ENCODE measurements at regions not wholly inside any gene's neighbourhood (a gene's known extent, or its start where the extent isn't known, plus 50 kb on each side); places are given as distances from the start of the nearest gene placed in this dataset.

DNA sequence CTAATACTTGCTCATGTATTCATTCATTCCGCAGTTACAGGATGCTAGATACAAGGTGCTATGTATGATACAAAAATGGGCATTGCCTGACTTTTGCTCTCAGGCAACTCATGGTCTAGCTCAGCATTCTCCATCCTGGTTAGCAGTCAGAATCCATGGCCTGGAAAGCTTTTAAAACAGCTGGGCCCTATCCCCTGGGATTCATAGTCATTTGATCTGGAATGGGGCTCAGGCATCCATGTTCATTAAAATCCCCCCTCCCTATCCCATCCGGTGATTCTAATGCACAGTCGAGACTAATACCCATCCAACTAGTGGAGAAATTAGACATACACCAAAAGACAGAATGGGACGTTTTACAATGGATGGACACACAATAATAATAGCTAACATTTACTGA, 104.1 kb upstream of the TMEM132E start:
- TF ChIP-seq EZH2 (IDR thresholded peaks at IDR 0.05; ENCODE audit: low read depth) = no peak
- TF ChIP-seq, protein P1, sequence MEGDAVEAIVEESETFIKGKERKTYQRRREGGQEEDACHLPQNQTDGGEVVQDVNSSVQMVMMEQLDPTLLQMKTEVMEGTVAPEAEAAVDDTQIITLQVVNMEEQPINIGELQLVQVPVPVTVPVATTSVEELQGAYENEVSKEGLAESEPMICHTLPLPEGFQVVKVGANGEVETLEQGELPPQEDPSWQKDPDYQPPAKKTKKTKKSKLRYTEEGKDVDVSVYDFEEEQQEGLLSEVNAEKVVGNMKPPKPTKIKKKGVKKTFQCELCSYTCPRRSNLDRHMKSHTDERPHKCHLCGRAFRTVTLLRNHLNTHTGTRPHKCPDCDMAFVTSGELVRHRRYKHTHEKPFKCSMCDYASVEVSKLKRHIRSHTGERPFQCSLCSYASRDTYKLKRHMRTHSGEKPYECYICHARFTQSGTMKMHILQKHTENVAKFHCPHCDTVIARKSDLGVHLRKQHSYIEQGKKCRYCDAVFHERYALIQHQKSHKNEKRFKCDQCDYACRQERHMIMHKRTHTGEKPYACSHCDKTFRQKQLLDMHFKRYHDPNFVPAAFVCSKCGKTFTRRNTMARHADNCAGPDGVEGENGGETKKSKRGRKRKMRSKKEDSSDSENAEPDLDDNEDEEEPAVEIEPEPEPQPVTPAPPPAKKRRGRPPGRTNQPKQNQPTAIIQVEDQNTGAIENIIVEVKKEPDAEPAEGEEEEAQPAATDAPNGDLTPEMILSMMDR (conservative IDR thresholded peaks at IDR 0.05) = no peak

All from PC-9 (cell line).